Neural cell (in vitro differentiated cells): ENCODE measurements at regions not wholly inside any gene's neighbourhood (a gene's known extent, or its start where the extent isn't known, plus 50 kb on each side); places are given as distances from the start of the nearest gene placed in this dataset.
"Not testable (repeated sequence)": the region's sequence is repeated elsewhere in the genome, so short reads cannot be mapped to it uniquely, and the experiment has no call there.

Experiments used
- H2AFZ ChIP-seq: fragments of 200-600, 300-800 bp; sonication (generic), shearing (Covaris generic); 2 replicates; pipeline ENCODE4 v1.6.0; 2014; ENCODE audit warnings: low read depth, mild to moderate bottlenecking, antibody characterized with exemption, low read length, moderate library complexity
- H3F3A ChIP-seq: fragments of 200-600 bp; shearing (Covaris generic); 2 replicates; pipeline ENCODE4 v1.6.1; 2016; ENCODE audit warnings: mild to moderate bottlenecking, moderate library complexity, mixed read lengths, antibody characterized with exemption, low read length; ENCODE audit not compliant: insufficient read depth, poor library complexity, severe bottlenecking
- H3K27ac ChIP-seq: fragments of 200-600, 300-800 bp; sonication (generic), shearing (Covaris generic); 2 replicates; pipeline ENCODE4 v1.5.1; 2014; ENCODE audit warnings: mild to moderate bottlenecking, low read length, moderate library complexity
- H3K27me3 ChIP-seq: fragments of 300-800, 200-600 bp; sonication (generic), shearing (Covaris generic); 2 replicates; pipeline ENCODE4 v1.6.0; 2014; ENCODE audit warnings: mild to moderate bottlenecking, low read depth, low read length, moderate library complexity; ENCODE audit not compliant: insufficient read depth
- H3K36me3 ChIP-seq: fragments of 300-800, 200-600 bp; sonication (generic), shearing (Covaris generic); 2 replicates; pipeline ENCODE4 v1.5.1; 2014; ENCODE audit warnings: mild to moderate bottlenecking, antibody characterized with exemption, low read length, moderate library complexity; ENCODE audit not compliant: insufficient read depth
- H3K4me2 ChIP-seq: fragments of 300-800, 200-600 bp; sonication (generic), shearing (Covaris generic); 2 replicates; pipeline ENCODE4 v1.6.0; 2014; ENCODE audit warnings: mild to moderate bottlenecking, low read length
- H3K4me3 ChIP-seq: fragments of 300-800, 200-600 bp; sonication (generic), shearing (Covaris generic); 2 replicates; pipeline ENCODE4 v1.5.1; 2014; ENCODE audit warnings: mild to moderate bottlenecking, low read length, moderate library complexity
- H3K79me2 ChIP-seq: fragments of 200-600 bp; shearing (Covaris generic); replicated peaks from 2 replicates; pipeline ENCODE4 v1.6.0; 2014; ENCODE audit warnings: mild to moderate bottlenecking, low read length, moderate library complexity; ENCODE audit not compliant: insufficient read depth
- H3K9ac ChIP-seq: fragments of 300-800, 200-600 bp; sonication (generic), shearing (Covaris generic); 2 replicates; pipeline ENCODE4 v1.6.1; 2016; ENCODE audit warnings: mild to moderate bottlenecking, low read length, mixed read lengths
- H3K9me2 ChIP-seq: fragments of 200-600 bp; shearing (Covaris generic); 2 replicates; pipeline ENCODE4 v1.6.1; 2016; ENCODE audit warnings: mild to moderate bottlenecking, low read length, mixed read lengths; ENCODE audit not compliant: insufficient read depth
- H3K9me3 ChIP-seq: fragments of 200-600, 300-800 bp; sonication (generic), shearing (Covaris generic); 2 replicates; pipeline ENCODE4 v1.6.1; 2016; ENCODE audit warnings: mild to moderate bottlenecking, mixed run types, low read length, moderate library complexity, mixed read lengths
- H4K20me1 ChIP-seq: fragments of 200-600 bp; shearing (Covaris generic); 2 replicates; pipeline ENCODE4 v1.6.1; 2016; ENCODE audit warnings: mild to moderate bottlenecking, mixed run types; ENCODE audit not compliant: insufficient read depth
- CTCF ChIP-seq: fragments of 450-650 bp; IDR thresholded peaks from 2 replicates; pipeline ENCODE4 v1.5.1; 2014; ENCODE audit warnings: antibody characterized with exemption, mild to moderate bottlenecking, moderate library complexity; ENCODE audit not compliant: poor library complexity, severe bottlenecking
- EP300 ChIP-seq: fragments of 450-650 bp; conservative IDR thresholded peaks from 2 replicates; pipeline ENCODE4 v1.6.1; 2014; ENCODE audit warnings: antibody characterized with exemption, mild to moderate bottlenecking, moderate library complexity; ENCODE audit not compliant: poor library complexity, severe bottlenecking
- EZH2 ChIP-seq: fragments of 200-600, 300-800 bp; shearing (Covaris generic), sonication (generic); IDR thresholded peaks from 2 replicates; pipeline ENCODE4 v1.6.1; 2014; ENCODE audit warnings: antibody characterized with exemption, low read length, borderline replicate concordance, mild to moderate bottlenecking; ENCODE audit not compliant: insufficient read depth, poor library complexity, severe bottlenecking
- MXI1 ChIP-seq: fragments of 450-650 bp; conservative IDR thresholded peaks from 2 replicates; pipeline ENCODE4 v1.6.1; 2014; ENCODE audit warnings: antibody characterized with exemption, mild to moderate bottlenecking; ENCODE audit not compliant: poor library complexity, severe bottlenecking
- POLR2AphosphoS5 ChIP-seq: IDR thresholded peaks from 2 replicates; pipeline ENCODE4 v1.6.1; 2012
- RAD21 ChIP-seq: fragments of 450-650 bp; conservative IDR thresholded peaks from 2 replicates; pipeline ENCODE4 v1.6.1; 2014; ENCODE audit warnings: antibody characterized with exemption, mild to moderate bottlenecking, moderate library complexity
- REST ChIP-seq: IDR thresholded peaks from 2 replicates; pipeline ENCODE4 v1.6.1; 2012; ENCODE audit warnings: borderline replicate concordance
- SMC3 ChIP-seq: fragments of 450-650 bp; conservative IDR thresholded peaks from 2 replicates; pipeline ENCODE4 v1.6.1; 2014; ENCODE audit warnings: antibody characterized with exemption, mild to moderate bottlenecking, moderate library complexity; ENCODE audit not compliant: poor library complexity
- TAF1 ChIP-seq: IDR thresholded peaks from 2 replicates; pipeline ENCODE4 v1.6.1; 2012; ENCODE audit warnings: low read depth

- no peaks in the 10 kb centered on the region for H3F3A ChIP-seq
- H3K9ac ChIP-seq = no peak overlapping the region
- H3K4me3 ChIP-seq = no peak overlapping the region
- no peaks in the 10 kb centered on the region for H3K9me2 ChIP-seq
- no peaks in the 10 kb centered on the region for H3K36me3 ChIP-seq
- TF ChIP-seq SMC3 (no peak), TAF1 (no peak), POLR2AphosphoS5 (no peak), REST (no peak), MXI1 (no peak), EP300 (no peak), RAD21 (no peak), CTCF (no peak), EZH2 (no peak)
- H3K27me3 ChIP-seq = no peaks in the 10 kb centered on the region
- H3K79me2 ChIP-seq = no peaks in the 10 kb centered on the region
- no peak overlapping the region for H3K4me2 ChIP-seq
- H2AFZ ChIP-seq = no peak overlapping the region
- H3K9me3 ChIP-seq = no peaks in the 10 kb centered on the region
- no peak overlapping the region for H3K27ac ChIP-seq
- H4K20me1 ChIP-seq = no peaks in the 10 kb centered on the region
Measured at GRCh38 chrX:95505721-95506120, 1178.9 kb upstream of the DIAPH2 start.

GRCh38 chrX:95509474-95509873, 1175.2 kb upstream of the DIAPH2 start:
- Histone ChIP-seq H3K9ac (no peak overlapping the region), H3K79me2 (no peaks in the 10 kb centered on the region), H3K4me3 (no peak overlapping the region), H3K27me3 (no peaks in the 10 kb centered on the region), H3K27ac (no peak overlapping the region), H3F3A (no peaks in the 10 kb centered on the region), H3K9me2 (no peaks in the 10 kb centered on the region), H2AFZ (no peak overlapping the region), H3K36me3 (no peaks in the 10 kb centered on the region), H3K9me3 (no peaks in the 10 kb centered on the region), H4K20me1 (no peaks in the 10 kb centered on the region), H3K4me2 (no peak overlapping the region)
- TF ChIP-seq CTCF (no peak), EZH2 (no peak), SMC3 (no peak), REST (no peak), MXI1 (no peak), RAD21 (no peak), TAF1 (no peak), POLR2AphosphoS5 (no peak), EP300 (no peak)

GRCh38 chrX:95524018-95524417, 1160.6 kb upstream of the DIAPH2 start:
- not testable (repeated sequence) for H3K27ac ChIP-seq, H4K20me1 ChIP-seq, H3K36me3 ChIP-seq, H3K27me3 ChIP-seq, H3F3A ChIP-seq, H3K9me3 ChIP-seq, H2AFZ ChIP-seq, H3K9ac ChIP-seq, H3K9me2 ChIP-seq, H3K4me2 ChIP-seq, H3K4me3 ChIP-seq, H3K79me2 ChIP-seq
